ENCODE measurements at regions not wholly inside any gene's neighbourhood (a gene's known extent, or its start where the extent isn't known, plus 50 kb on each side); places are given as distances from the start of the nearest gene placed in this dataset.

GRCh38 chr11:27934830-27935145 is 173.2 kb downstream of the KIF18A start:
- POLR2A ChIA-PET (ENCODE audit: low non-redundant PET) = interaction anchor here (0.6 kb wide), 1 partner anchor 1563 kb away, joined by 4 read pairs; no protein-coding TSS in a partner anchor
- H3K27me3 ChIP-seq (replicated peaks; ENCODE audit: insufficient read depth, low read depth, low read length, poor library complexity) = no peaks in the 10 kb centered on the region
- DNase-seq (ENCODE audit: low spot score) = peak; percentile 90
- CTCF ChIA-PET = no interaction called here
- intact Hi-C loops (cut with micrococcal nuclease; ENCODE audit: unreplicated experiment) = no loop called here
- no peaks in the 10 kb centered on the region for H3K36me3 ChIP-seq (ENCODE audit: insufficient read depth, low read length, poor library complexity, severe bottlenecking)
- no peaks in the 10 kb centered on the region for H3K9me3 ChIP-seq (ENCODE audit: low read depth, low read length, poor library complexity, severe bottlenecking)
- H3K4me1 ChIP-seq (ENCODE audit: insufficient read depth, low read length, poor library complexity, severe bottlenecking) = peaks cover 7% of the 10 kb centered on the region
- no TSS peak for BruUV-seq (replicated peaks)
- no peak overlapping the region for H3K27ac ChIP-seq (ENCODE audit: low read depth, low read length, poor library complexity, severe bottlenecking)
- TF ChIP-seq CTCF (conservative IDR thresholded peaks at IDR 0.05; ENCODE audit: low read depth, low read length) (no peak), EZH2 (IDR thresholded peaks at IDR 0.05; ENCODE audit: borderline replicate concordance, low read depth, low read length, poor library complexity, severe bottlenecking) (no peak)
- H3K4me3 ChIP-seq (ENCODE audit: low read depth, low read length, poor library complexity, severe bottlenecking) = no peak overlapping the region

- Histone ChIP-seq H3K27ac (ENCODE audit: low read depth, low read length, poor library complexity, severe bottlenecking) (no peak overlapping the region), H3K36me3 (ENCODE audit: insufficient read depth, low read length, poor library complexity, severe bottlenecking) (no peaks in the 10 kb centered on the region), H3K27me3 (replicated peaks; ENCODE audit: insufficient read depth, low read depth, low read length, poor library complexity) (no peaks in the 10 kb centered on the region), H3K4me1 (ENCODE audit: insufficient read depth, low read length, poor library complexity, severe bottlenecking) (peaks cover 7% of the 10 kb centered on the region), H3K4me3 (ENCODE audit: low read depth, low read length, poor library complexity, severe bottlenecking) (no peak overlapping the region), H3K9me3 (ENCODE audit: low read depth, low read length, poor library complexity, severe bottlenecking) (no peaks in the 10 kb centered on the region)
- CTCF ChIA-PET = no interaction called here
- POLR2A ChIA-PET (ENCODE audit: low non-redundant PET) = interaction anchor here (0.6 kb wide), 1 partner anchor 1564 kb away, joined by 4 read pairs; no protein-coding TSS in a partner anchor
- DNase-seq (ENCODE audit: low spot score) = peak; percentile 59
- intact Hi-C loops (cut with micrococcal nuclease; ENCODE audit: unreplicated experiment) = no loop called here
- TF ChIP-seq EZH2 (IDR thresholded peaks at IDR 0.05; ENCODE audit: borderline replicate concordance, low read depth, low read length, poor library complexity, severe bottlenecking) (no peak), CTCF (conservative IDR thresholded peaks at IDR 0.05; ENCODE audit: low read depth, low read length) (no peak)
- no TSS peak for BruUV-seq (replicated peaks)
These were observed 173.7 kb downstream of the KIF18A start for GRCh38 chr11:27933992-27934829.

GRCh38 chr11:27931770-27932169 is 176.2 kb downstream of the KIF18A start:
- no TSS peak for BruUV-seq (replicated peaks)
- Histone ChIP-seq H3K4me1 (ENCODE audit: insufficient read depth, low read length, poor library complexity, severe bottlenecking) (peaks cover 7% of the 10 kb centered on the region), H3K9me3 (ENCODE audit: low read depth, low read length, poor library complexity, severe bottlenecking) (no peaks in the 10 kb centered on the region), H3K27ac (ENCODE audit: low read depth, low read length, poor library complexity, severe bottlenecking) (no peak overlapping the region), H3K4me3 (ENCODE audit: low read depth, low read length, poor library complexity, severe bottlenecking) (no peak overlapping the region), H3K36me3 (ENCODE audit: insufficient read depth, low read length, poor library complexity, severe bottlenecking) (no peaks in the 10 kb centered on the region), H3K27me3 (replicated peaks; ENCODE audit: insufficient read depth, low read depth, low read length, poor library complexity) (no peaks in the 10 kb centered on the region)
- CTCF ChIA-PET = no interaction called here
- intact Hi-C loops (cut with micrococcal nuclease; ENCODE audit: unreplicated experiment) = no loop called here
- POLR2A ChIA-PET (ENCODE audit: low non-redundant PET) = no interaction called here
- DNase-seq (ENCODE audit: low spot score) = no peak
- no peak for TF ChIP-seq CTCF (conservative IDR thresholded peaks at IDR 0.05; ENCODE audit: low read depth, low read length)
- TF ChIP-seq EZH2 (IDR thresholded peaks at IDR 0.05; ENCODE audit: borderline replicate concordance, low read depth, low read length, poor library complexity, severe bottlenecking) = no peak
